OCI-LY7 (cell line): ENCODE measurements at regions not wholly inside any gene's neighbourhood (a gene's known extent, or its start where the extent isn't known, plus 50 kb on each side); places are given as distances from the start of the nearest gene placed in this dataset.

Experiments used
- BruUV-seq: library from RNA; stranded (reverse); fragments of 400-500 nt; replicated peaks from 2 replicates; lab custom pipeline; 2021; lab: Mats Ljungman, UMichigan
- CTCF ChIA-PET: fragments of 300-600 bp; sonication (Branson Sonifier 250); formaldehyde crosslinking; loops from one replicate; lab custom pipeline; 2022; ENCODE audit warnings: antibody characterized with exemption; ENCODE audit not compliant: unreplicated experiment; lab: Charles Lee
- POLR2A ChIA-PET: fragments of 300-600 bp; sonication (Branson Sonifier 250); formaldehyde crosslinking; loops from one replicate; lab custom pipeline; 2022; ENCODE audit warnings: antibody characterized with exemption; lab: Charles Lee
- DNase-seq: peaks from one replicate; pipeline ENCODE4 v3.0.0-alpha.2; 2015; ENCODE audit warnings: low spot score
- H2AFZ ChIP-seq: fragments of 200-600 bp; sonication (generic), shearing (Covaris generic); 2 replicates; pipeline ENCODE4 v1.6.1; 2014; ENCODE audit warnings: mild to moderate bottlenecking, antibody characterized with exemption, low read length, moderate library complexity
- H3K27ac ChIP-seq: fragments of 200-600 bp; sonication (generic); 2 replicates; pipeline ENCODE4 v1.5.1; 2014; ENCODE audit warnings: mixed run types, low read depth, mild to moderate bottlenecking, moderate library complexity, low read length, inconsistent platforms; ENCODE audit not compliant: poor library complexity, severe bottlenecking
- H3K36me3 ChIP-seq: fragments of 200-600 bp; sonication (generic); 2 replicates; pipeline ENCODE4 v1.6.1; 2014; ENCODE audit warnings: mild to moderate bottlenecking, antibody characterized with exemption, low read length, moderate library complexity, mixed read lengths; ENCODE audit not compliant: insufficient read depth
- H3K4me1 ChIP-seq: fragments of 200-600 bp; sonication (generic); 2 replicates; pipeline ENCODE4 v1.5.1; 2014; ENCODE audit warnings: mild to moderate bottlenecking, low read length; ENCODE audit not compliant: insufficient read depth, poor library complexity, severe bottlenecking
- H3K4me2 ChIP-seq: fragments of 200-600 bp; sonication (generic); 2 replicates; pipeline ENCODE4 v1.6.1; 2014; ENCODE audit warnings: mild to moderate bottlenecking, low read length
- H3K4me3 ChIP-seq: fragments of 200-600 bp; sonication (generic); 2 replicates; pipeline ENCODE4 v1.5.1; 2014; ENCODE audit warnings: mild to moderate bottlenecking, low read depth, low read length; ENCODE audit not compliant: poor library complexity, severe bottlenecking
- H3K79me2 ChIP-seq: fragments of 200-600 bp; sonication (generic); 2 replicates; pipeline ENCODE4 v1.6.1; 2016; ENCODE audit warnings: low read depth, mild to moderate bottlenecking, low read length, moderate library complexity, mixed read lengths; ENCODE audit not compliant: insufficient read depth
- H3K9me2 ChIP-seq: fragments of 200-600 bp; sonication (generic); 2 replicates; pipeline ENCODE4 v1.6.1; 2016; ENCODE audit warnings: mild to moderate bottlenecking, low read length, mixed read lengths; ENCODE audit not compliant: insufficient read depth
- H3K9me3 ChIP-seq: fragments of 200-600 bp; sonication (generic); 2 replicates; pipeline ENCODE4 v1.6.1; 2014; ENCODE audit warnings: mild to moderate bottlenecking, mixed run types, low read length, mixed read lengths
- H4K20me1 ChIP-seq: fragments of 200-600 bp; sonication (generic); 2 replicates; pipeline ENCODE4 v1.6.1; 2014; ENCODE audit warnings: mild to moderate bottlenecking, antibody characterized with exemption, low read length, moderate library complexity, mixed read lengths; ENCODE audit not compliant: insufficient read depth
- EZH2phosphoT487 ChIP-seq: fragments of 200-600 bp; sonication (generic); IDR thresholded peaks from 2 replicates; pipeline ENCODE4 v1.6.1; 2018; ENCODE audit warnings: low read depth, borderline replicate concordance, mild to moderate bottlenecking, mixed run types, antibody characterized with exemption, low read length, moderate library complexity, mixed read lengths
- intact Hi-C: fragments of 100-400 bp; cut with micrococcal nuclease; formaldehyde crosslinking; loops from one replicate; pipeline ENCODE4 v1.10.0; 2022; ENCODE audit not compliant: unreplicated experiment
- TF ChIP-seq, protein P1 (sequence below): fragments of 200-600 bp; sonication (generic); conservative IDR thresholded peaks from 2 replicates; pipeline ENCODE4 v1.5.1; 2014; ENCODE audit warnings: mild to moderate bottlenecking, antibody characterized with exemption, low read length, moderate library complexity, mixed read lengths

DNA sequence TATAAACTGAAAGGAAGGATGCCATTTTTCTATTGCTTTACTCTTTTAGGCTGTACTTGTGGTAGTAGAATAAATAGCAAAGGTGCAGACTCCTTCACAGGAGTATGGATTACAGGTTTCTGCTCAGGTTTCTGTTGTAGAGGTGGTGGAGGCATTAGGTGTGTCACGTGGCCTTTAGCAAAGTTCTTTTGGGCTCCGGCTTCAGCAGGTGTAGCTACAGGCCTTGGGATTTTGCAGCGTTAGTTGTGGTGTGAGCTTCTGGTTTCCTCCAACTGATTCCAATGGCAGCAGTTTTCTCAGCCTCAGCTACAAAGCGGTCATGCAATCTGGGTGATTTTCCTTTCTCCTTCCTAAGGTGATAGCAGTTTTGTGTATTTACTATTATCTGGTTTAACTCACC lies 255.8 kb upstream of the GK2 start:
- ChIA-PET CTCF (no interaction called here), POLR2A (interaction anchor here (1.0 kb wide), 1 partner anchor 15 kb away, joined by 3 read pairs; no protein-coding TSS in a partner anchor)
- TF ChIP-seq, protein P1, sequence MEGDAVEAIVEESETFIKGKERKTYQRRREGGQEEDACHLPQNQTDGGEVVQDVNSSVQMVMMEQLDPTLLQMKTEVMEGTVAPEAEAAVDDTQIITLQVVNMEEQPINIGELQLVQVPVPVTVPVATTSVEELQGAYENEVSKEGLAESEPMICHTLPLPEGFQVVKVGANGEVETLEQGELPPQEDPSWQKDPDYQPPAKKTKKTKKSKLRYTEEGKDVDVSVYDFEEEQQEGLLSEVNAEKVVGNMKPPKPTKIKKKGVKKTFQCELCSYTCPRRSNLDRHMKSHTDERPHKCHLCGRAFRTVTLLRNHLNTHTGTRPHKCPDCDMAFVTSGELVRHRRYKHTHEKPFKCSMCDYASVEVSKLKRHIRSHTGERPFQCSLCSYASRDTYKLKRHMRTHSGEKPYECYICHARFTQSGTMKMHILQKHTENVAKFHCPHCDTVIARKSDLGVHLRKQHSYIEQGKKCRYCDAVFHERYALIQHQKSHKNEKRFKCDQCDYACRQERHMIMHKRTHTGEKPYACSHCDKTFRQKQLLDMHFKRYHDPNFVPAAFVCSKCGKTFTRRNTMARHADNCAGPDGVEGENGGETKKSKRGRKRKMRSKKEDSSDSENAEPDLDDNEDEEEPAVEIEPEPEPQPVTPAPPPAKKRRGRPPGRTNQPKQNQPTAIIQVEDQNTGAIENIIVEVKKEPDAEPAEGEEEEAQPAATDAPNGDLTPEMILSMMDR, result no peak
- no peak for TF ChIP-seq EZH2phosphoT487
- no peaks in the 10 kb centered on the region for H3K9me2 ChIP-seq
- no TSS peak for BruUV-seq
- H3K9me3 ChIP-seq, result no peaks in the 10 kb centered on the region
- intact Hi-C loops, result no loop called here
- H3K36me3 ChIP-seq, result no peaks in the 10 kb centered on the region
- no peak overlapping the region for H3K4me3 ChIP-seq
- no peak for DNase-seq
- no peaks in the 10 kb centered on the region for H3K4me1 ChIP-seq
- no peak overlapping the region for H2AFZ ChIP-seq
- no peaks in the 10 kb centered on the region for H4K20me1 ChIP-seq
- no peak overlapping the region for H3K27ac ChIP-seq
- no peak overlapping the region for H3K4me2 ChIP-seq
- no peaks in the 10 kb centered on the region for H3K79me2 ChIP-seq

DNA sequence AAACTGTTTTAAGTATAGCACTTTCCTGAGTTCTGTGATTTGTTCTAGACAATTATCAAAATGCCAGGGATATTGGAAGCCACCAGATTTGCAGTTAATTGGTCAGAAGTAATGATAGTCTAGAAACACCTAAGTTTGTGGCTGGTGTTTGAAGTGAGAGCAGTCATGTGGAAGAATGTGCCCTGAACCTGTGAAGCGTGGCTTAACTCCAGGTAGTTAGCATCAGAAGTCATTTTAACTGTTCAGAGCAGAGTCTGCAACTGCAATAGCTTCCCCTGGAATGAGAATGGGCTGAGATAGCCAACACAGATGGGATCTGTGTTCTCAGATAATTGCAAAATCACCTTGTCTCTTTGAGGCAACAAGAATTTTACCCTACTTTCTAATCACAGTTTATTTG lies 255.1 kb upstream of the GK2 start:
- no peaks in the 10 kb centered on the region for H3K9me3 ChIP-seq
- no peak overlapping the region for H3K4me2 ChIP-seq
- H2AFZ ChIP-seq, result no peak overlapping the region
- no TSS peak for BruUV-seq
- ChIA-PET POLR2A (no interaction called here), CTCF (no interaction called here)
- no peak overlapping the region for H3K27ac ChIP-seq
- H3K79me2 ChIP-seq, result no peaks in the 10 kb centered on the region
- intact Hi-C loops, result no loop called here
- H3K9me2 ChIP-seq, result no peaks in the 10 kb centered on the region
- TF ChIP-seq EZH2phosphoT487, result no peak
- TF ChIP-seq, protein P1, result no peak
- no peaks in the 10 kb centered on the region for H3K4me1 ChIP-seq
- DNase-seq, result no peak
- H4K20me1 ChIP-seq, result no peaks in the 10 kb centered on the region
- H3K36me3 ChIP-seq, result no peaks in the 10 kb centered on the region
- no peak overlapping the region for H3K4me3 ChIP-seq

DNA sequence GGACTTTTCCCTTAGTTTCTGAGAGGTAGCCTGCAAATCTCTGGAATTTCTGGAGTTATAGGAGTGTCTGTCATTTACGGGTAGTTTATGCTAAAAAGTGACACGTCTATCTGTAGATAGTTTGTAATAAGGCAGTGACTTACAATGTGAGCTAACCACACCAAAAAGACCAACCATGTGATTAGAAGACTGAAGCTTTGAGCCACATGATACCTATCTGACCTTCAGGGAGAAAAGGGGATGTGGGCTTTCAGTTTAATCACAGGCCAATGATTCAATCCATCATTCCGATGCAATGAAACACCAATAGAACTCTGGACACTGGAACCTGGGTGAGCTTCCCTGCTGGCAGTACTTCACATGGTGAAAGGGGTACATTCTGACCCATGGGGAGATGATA lies 254.6 kb upstream of the GK2 start:
- no peaks in the 10 kb centered on the region for H4K20me1 ChIP-seq
- TF ChIP-seq, protein P1, result no peak
- TF ChIP-seq EZH2phosphoT487, result no peak
- no peaks in the 10 kb centered on the region for H3K4me1 ChIP-seq
- BruUV-seq, result no TSS peak
- CTCF ChIA-PET, result no interaction called here
- POLR2A ChIA-PET, result no interaction called here
- intact Hi-C loops, result no loop called here
- H3K9me2 ChIP-seq, result no peaks in the 10 kb centered on the region
- no peak overlapping the region for H3K4me2 ChIP-seq
- H3K4me3 ChIP-seq, result no peak overlapping the region
- no peaks in the 10 kb centered on the region for H3K9me3 ChIP-seq
- H2AFZ ChIP-seq, result no peak overlapping the region
- no peaks in the 10 kb centered on the region for H3K79me2 ChIP-seq
- H3K27ac ChIP-seq, result no peak overlapping the region
- H3K36me3 ChIP-seq, result no peaks in the 10 kb centered on the region
- no peak for DNase-seq
